GM23248 (cell line): ENCODE measurements at regions not wholly inside any gene's neighbourhood (a gene's known extent, or its start where the extent isn't known, plus 50 kb on each side); places are given as distances from the start of the nearest gene placed in this dataset.

Experiments used
- EZH2 ChIP-seq: fragments of 200-600 bp; sonication (generic); IDR thresholded peaks from 2 replicates; pipeline ENCODE4 v1.6.1; 2018; ENCODE audit warnings: antibody characterized with exemption, mild to moderate bottlenecking; ENCODE audit not compliant: insufficient read depth, poor library complexity, severe bottlenecking
- EZH2phosphoT487 ChIP-seq: fragments of 200-600 bp; sonication (generic); IDR thresholded peaks from 2 replicates; pipeline ENCODE4 v1.6.1; 2018; ENCODE audit warnings: antibody characterized with exemption, moderate library complexity, mild to moderate bottlenecking, low read depth; ENCODE audit not compliant: insufficient read depth

DNA sequence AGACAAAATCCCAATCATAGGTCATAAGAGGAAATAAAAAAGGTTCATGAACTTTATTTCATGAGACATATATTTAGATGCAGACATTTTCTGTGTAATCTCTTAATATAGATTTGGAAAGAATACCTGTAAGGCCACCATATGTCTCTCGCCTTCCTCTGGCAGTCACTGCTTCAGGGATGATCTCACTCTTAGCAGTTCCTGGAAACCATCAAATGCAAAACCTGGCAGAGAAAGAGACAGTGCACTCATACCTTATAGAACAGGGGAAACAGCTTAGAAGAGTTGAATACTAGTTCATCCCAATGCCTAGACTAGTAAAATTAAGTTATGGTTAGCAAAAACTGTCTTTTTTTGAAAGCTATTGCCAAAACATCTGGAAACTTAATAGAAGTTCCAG, 243.3 kb downstream of the GASK1B start:
- TF ChIP-seq EZH2phosphoT487: no peak
- no peak for TF ChIP-seq EZH2
